K562 (cell line): ENCODE measurements at regions not wholly inside any gene's neighbourhood (a gene's known extent, or its start where the extent isn't known, plus 50 kb on each side); places are given as distances from the start of the nearest gene placed in this dataset.

ENCODE experiments used
- ATAC-seq: fragments of 200-7000 bp; cut with Tn5 transposase; 3 replicates; pipeline ENCODE4 v1.9.1; 2020; ENCODE audit warnings: moderate library complexity
- BruUV-seq: library from RNA; stranded (reverse); fragments of 400-500 nt; replicated peaks from 2 replicates; lab custom pipeline; 2021; lab: Mats Ljungman, UMichigan
- CTCF ChIA-PET: fragments of 300-600 bp; formaldehyde crosslinking; extraction: SDS; loops from one replicate; lab custom pipeline; 2021; ENCODE audit warnings: low intra/inter-chr PET ratio; lab: Yijun Ruan, JAX
- POLR2A ChIA-PET: fragments of 300-600, 350-650 bp; sonication (Branson Sonifier 250); formaldehyde crosslinking; extraction: SDS; loops from one replicate; lab custom pipeline; 2021; ENCODE audit warnings: antibody characterized with exemption, inconsistent platforms; lab: Yijun Ruan, JAX
- DNase-seq, 4 experiments: peaks; one replicate each; pipeline versions ENCODE4 v3.0.0 to v3.0.0-alpha.2; 2011 to 2018; ENCODE audit warnings: low spot score in 3 of 4, mixed read lengths in 3 of 4; ENCODE audit errors: extremely low read depth in 1 of 4
- FAIRE-seq: peaks from 2 replicates; lab custom pipeline; 2011; peaks lifted over from hg19 to GRCh38; lab: Jason Lieb, UNC
- H2AFZ ChIP-seq: 2 replicates; pipeline ENCODE4 v1.6.0; 2011; ENCODE audit warnings: low read depth, low read length, control low read depth, inconsistent platforms
- H3K27ac ChIP-seq: fragments of 200-600 bp; 3 replicates; pipeline ENCODE4 v1.8.0; 2011; ENCODE audit warnings: low read depth, mild to moderate bottlenecking, control low read depth, inconsistent platforms, low read length, moderate library complexity, mixed read lengths; ENCODE audit errors: extremely low read depth
- H3K27me3 ChIP-seq, 2 experiments: fragments of 300-600 bp in 1 of 2; 2 replicates in 1 of 2; 3 replicates in 1 of 2; pipeline versions ENCODE4 v1.6.0 to v1.8.0; 2011; ENCODE audit warnings: inconsistent platforms in 2 of 2, low read length in 2 of 2, mild to moderate bottlenecking in 1 of 2, mixed read lengths in 1 of 2, moderate library complexity in 1 of 2; ENCODE audit not compliant: control insufficient read depth in 2 of 2, insufficient read depth in 2 of 2
- H3K36me3 ChIP-seq: fragments of 300-600 bp; 3 replicates; pipeline ENCODE4 v1.8.0; 2011; ENCODE audit warnings: mild to moderate bottlenecking, low read length, inconsistent platforms; ENCODE audit not compliant: control insufficient read depth, insufficient read depth
- H3K4me1 ChIP-seq, 2 experiments: fragments of 200-600 bp in 1 of 2; replicated peaks in 1 of 2; 2 replicates in 1 of 2; 3 replicates in 1 of 2; pipeline versions ENCODE4 v1.5.1 to v1.8.0; 2011; ENCODE audit warnings: inconsistent platforms in 2 of 2, low read length in 2 of 2, mild to moderate bottlenecking in 1 of 2, mixed read lengths in 1 of 2, moderate library complexity in 1 of 2; ENCODE audit not compliant: control insufficient read depth in 2 of 2, insufficient read depth in 2 of 2
- H3K4me2 ChIP-seq: 2 replicates; pipeline ENCODE4 v1.6.1; 2011; ENCODE audit warnings: low read length, control low read depth, inconsistent platforms, mixed read lengths; ENCODE audit not compliant: insufficient read depth
- H3K4me3 ChIP-seq: fragments of 200-600 bp; sonication (generic), shearing (Covaris generic); 2 replicates; pipeline ENCODE4 v1.5.1; 2016; ENCODE audit warnings: control low read depth, inconsistent platforms
- H3K79me2 ChIP-seq: fragments of 200-600 bp; 3 replicates; pipeline ENCODE4 v1.8.0; 2011; ENCODE audit warnings: low read length, inconsistent platforms; ENCODE audit not compliant: control insufficient read depth, insufficient read depth
- H3K9ac ChIP-seq, 2 experiments: 2 replicates each; pipeline versions ENCODE4 v1.6.0 to v1.6.1; 2011; ENCODE audit warnings: low read depth in 2 of 2, low read length in 2 of 2, control low read depth in 1 of 2, inconsistent platforms in 1 of 2, mild to moderate bottlenecking in 1 of 2, mixed read lengths in 1 of 2; ENCODE audit not compliant: insufficient read depth in 1 of 2
- H3K9me1 ChIP-seq: one replicate; pipeline ENCODE4 v1.6.0; 2011; ENCODE audit warnings: inconsistent platforms, mild to moderate bottlenecking, low read length, moderate library complexity; ENCODE audit not compliant: control insufficient read depth, insufficient read depth
- H3K9me3 ChIP-seq: replicated peaks from 2 replicates; pipeline ENCODE4 v1.5.1; 2011; ENCODE audit warnings: low read depth, low read length, inconsistent platforms; ENCODE audit not compliant: control insufficient read depth, insufficient read depth
- H4K20me1 ChIP-seq: replicated peaks from 2 replicates; pipeline ENCODE4 v1.6.1; 2011; ENCODE audit warnings: low read length, inconsistent platforms, mixed read lengths; ENCODE audit not compliant: control insufficient read depth, insufficient read depth
- HNRNPK ChIP-seq: fragments of 200-400 bp; formaldehyde crosslinking; IDR thresholded peaks from one replicate; pipeline ENCODE4 v1.6.1; 2018; ENCODE audit warnings: mild to moderate bottlenecking, low read depth, low read length; ENCODE audit not compliant: poor library complexity, severe bottlenecking
- KLF13 ChIP-seq: fragments of 450-650 bp; IDR thresholded peaks from 2 replicates; pipeline ENCODE4 v1.6.1; 2016; ENCODE audit warnings: missing genetic modification characterization, low read depth, mild to moderate bottlenecking, missing compliant biosample characterization, moderate library complexity, borderline replicate concordance
- NEUROD1 ChIP-seq: fragments of 150-350 bp; IDR thresholded peaks from 2 replicates; pipeline ENCODE4 v1.6.1; 2014; ENCODE audit warnings: borderline replicate concordance, low read length, low read depth; ENCODE audit not compliant: partially characterized antibody
- NFE2L1 ChIP-seq: fragments of 450-650 bp; IDR thresholded peaks from 2 replicates; pipeline ENCODE4 v1.6.1; 2016; ENCODE audit warnings: missing genetic modification characterization, low read depth, mild to moderate bottlenecking, missing compliant biosample characterization, moderate library complexity, borderline replicate concordance
- NUFIP1 ChIP-seq: fragments of 450-650 bp; IDR thresholded peaks from 2 replicates; pipeline ENCODE4 v1.6.1; 2018; ENCODE audit not compliant: partially characterized antibody
- RCOR1 ChIP-seq, 2 experiments: IDR thresholded peaks; 2 replicates each; pipeline ENCODE4 v1.6.1; 2012; ENCODE audit warnings: low read depth in 2 of 2, low read length in 2 of 2, borderline replicate concordance in 1 of 2, improper control_type of control experiment in 1 of 2
- SAP30 ChIP-seq: fragments of 200-600 bp; sonication (generic); IDR thresholded peaks from 2 replicates; pipeline ENCODE4 v1.6.1; 2012; ENCODE audit warnings: borderline replicate concordance, low read depth, mild to moderate bottlenecking, moderate library complexity, low read length, control low read depth, inconsistent platforms; ENCODE audit not compliant: insufficient read depth, poor library complexity, severe bottlenecking
- SFPQ ChIP-seq: fragments of 200-400 bp; formaldehyde crosslinking; IDR thresholded peaks from 2 replicates; pipeline ENCODE4 v1.6.1; 2017; ENCODE audit warnings: mild to moderate bottlenecking, low read depth, low read length, moderate library complexity
- ZNF280B ChIP-seq: fragments of 250-450 bp; sonication (Bioruptor Pico); IDR thresholded peaks from 2 replicates; pipeline ENCODE4 v1.5.1; 2021; ENCODE audit warnings: mild to moderate bottlenecking
- ZNF655 ChIP-seq: fragments of 250-450 bp; sonication (Bioruptor Pico); IDR thresholded peaks from 2 replicates; pipeline ENCODE4 v1.5.0; 2021
- WGBS: fragments of 100-300 bp; shearing (Covaris generic); methylation state at CpG from one replicate; pipeline ENCODE4 v1.1.6; 2016; ENCODE audit warnings: low coverage, mixed read lengths; ENCODE audit not compliant: insufficient coverage; ENCODE audit errors: missing lambda C conversion rate; 5-methylcytosine and 5-hydroxymethylcytosine counted together
- in situ Hi-C: fragments of 300-500 bp; cut with MboI; formaldehyde crosslinking; loops from 4 replicates; pipeline ENCODE4 v1.15.0; 2018; ENCODE audit warnings: inconsistent platforms, mixed read lengths
- intact Hi-C: fragments of 100-400 bp; cut with micrococcal nuclease; formaldehyde crosslinking; loops from 2 replicates; pipeline ENCODE4 v1.14.2; 2022

GRCh38 chr4:148651991-148652390 is 209.8 kb upstream of the NR3C2 start:
- no peak overlapping the region for H3K4me2 ChIP-seq
- no peaks in the 10 kb centered on the region for H3K9me3 ChIP-seq
- in situ Hi-C loops (no loop called here), intact Hi-C loops (no loop called here)
- DNase-seq (no peak), ATAC-seq (no peak), FAIRE-seq (no peak)
- no peaks in the 10 kb centered on the region for H3K4me1 ChIP-seq
- no TSS peak for BruUV-seq
- H3K9me1 ChIP-seq: no peaks in the 10 kb centered on the region
- H2AFZ ChIP-seq: no peak overlapping the region
- H3K27ac ChIP-seq: no peak overlapping the region
- H3K79me2 ChIP-seq: no peaks in the 10 kb centered on the region
- CTCF ChIA-PET: no interaction called here
- WGBS: no CpG with 5 or more reads among the region's 2 CpGs
- TF ChIP-seq KLF13 (tag) (no peak), ZNF280B (no peak), RCOR1 (IDR thresholded peaks at IDR 0.05; ENCODE audit: borderline replicate concordance in 1 of 2, low read depth in 2 of 2, low read length in 2 of 2) (no peak), NUFIP1 (no peak), SFPQ (no peak), NEUROD1 (no peak), ZNF655 (CRISPR knock-in tag) (no peak), SAP30 (no peak), NFE2L1 (tag) (no peak), HNRNPK (no peak)
- H3K4me3 ChIP-seq: no peak overlapping the region
- H3K9ac ChIP-seq: no peak overlapping the region
- no peaks in the 10 kb centered on the region for H3K27me3 ChIP-seq
- no peaks in the 10 kb centered on the region for H4K20me1 ChIP-seq
- H3K36me3 ChIP-seq: no peaks in the 10 kb centered on the region
- POLR2A ChIA-PET: no interaction called here
